DOHH2 (cell line): ENCODE measurements at regions not wholly inside any gene's neighbourhood (a gene's known extent, or its start where the extent isn't known, plus 50 kb on each side); places are given as distances from the start of the nearest gene placed in this dataset.

Source experiments
- H3F3A ChIP-seq: fragments of 200-600 bp; sonication (generic), shearing (Covaris generic); 2 replicates; pipeline ENCODE4 v1.6.0; 2016; ENCODE audit warnings: antibody characterized with exemption, mild to moderate bottlenecking; ENCODE audit not compliant: control insufficient read depth, insufficient read depth
- H3K27ac ChIP-seq: fragments of 200-600 bp; sonication (generic); 2 replicates; pipeline ENCODE4 v1.5.1; 2014; ENCODE audit warnings: low read depth, mild to moderate bottlenecking, low read length, moderate library complexity
- H3K27me3 ChIP-seq: fragments of 200-600 bp; sonication (generic); 2 replicates; pipeline ENCODE4 v1.6.1; 2014; ENCODE audit warnings: mild to moderate bottlenecking, low read length, mixed read lengths; ENCODE audit not compliant: control insufficient read depth
- H3K36me3 ChIP-seq: fragments of 200-600 bp; sonication (generic); 2 replicates; pipeline ENCODE4 v1.6.1; 2014; ENCODE audit warnings: mild to moderate bottlenecking, low read length, moderate library complexity, mixed read lengths; ENCODE audit not compliant: control insufficient read depth
- H3K4me1 ChIP-seq: fragments of 200-600 bp; sonication (generic); 2 replicates; pipeline ENCODE4 v1.6.1; 2014; ENCODE audit warnings: mild to moderate bottlenecking, low read length, mixed read lengths; ENCODE audit not compliant: control insufficient read depth
- H3K4me2 ChIP-seq: fragments of 200-600 bp; sonication (generic); 2 replicates; pipeline ENCODE4 v1.6.0; 2014; ENCODE audit warnings: mild to moderate bottlenecking, low read length, moderate library complexity
- H3K4me3 ChIP-seq: fragments of 200-600 bp; sonication (generic); 2 replicates; pipeline ENCODE4 v1.5.1; 2014; ENCODE audit warnings: mild to moderate bottlenecking, low read length, mixed read lengths
- H3K79me2 ChIP-seq: fragments of 200-600 bp; sonication (generic); 2 replicates; pipeline ENCODE4 v1.6.1; 2014; ENCODE audit warnings: mild to moderate bottlenecking, low read length, mixed read lengths; ENCODE audit not compliant: control insufficient read depth
- H3K9me2 ChIP-seq: fragments of 200-600 bp; sonication (generic); replicated peaks from 2 replicates; pipeline ENCODE4 v1.6.1; 2014; ENCODE audit warnings: mild to moderate bottlenecking, low read length, mixed read lengths; ENCODE audit not compliant: control insufficient read depth
- H3K9me3 ChIP-seq: fragments of 200-600 bp; sonication (generic); 2 replicates; pipeline ENCODE4 v1.6.1; 2014; ENCODE audit warnings: antibody characterized with exemption, low read length, mixed read lengths; ENCODE audit not compliant: control insufficient read depth, insufficient read depth
- H4K20me1 ChIP-seq: fragments of 200-600 bp; sonication (generic); 2 replicates; pipeline ENCODE4 v1.6.0; 2014; ENCODE audit warnings: low read depth, mild to moderate bottlenecking, antibody characterized with exemption, low read length, moderate library complexity; ENCODE audit not compliant: control insufficient read depth, insufficient read depth
- EZH2phosphoT487 ChIP-seq: fragments of 200-600 bp; sonication (generic); IDR thresholded peaks from 2 replicates; pipeline ENCODE4 v1.6.1; 2017; ENCODE audit warnings: borderline replicate concordance, mild to moderate bottlenecking, antibody characterized with exemption, low read length, moderate library complexity, mixed read lengths
- TF ChIP-seq, protein P1 (sequence below): fragments of 200-600 bp; sonication (generic); IDR thresholded peaks from one replicate; pipeline ENCODE4 v1.5.1; 2014; ENCODE audit warnings: antibody characterized with exemption, mild to moderate bottlenecking, low read depth, low read length; ENCODE audit not compliant: poor library complexity, severe bottlenecking

- no peaks in the 10 kb centered on the region for H3K9me3 ChIP-seq
- no peaks in the 10 kb centered on the region for H3K4me1 ChIP-seq
- H3K27me3 ChIP-seq, result no peaks in the 10 kb centered on the region
- H3K4me3 ChIP-seq, result no peak overlapping the region
- no peak overlapping the region for H3K4me2 ChIP-seq
- no peaks in the 10 kb centered on the region for H3K9me2 ChIP-seq
- H4K20me1 ChIP-seq, result no peaks in the 10 kb centered on the region
- H3K79me2 ChIP-seq, result no peaks in the 10 kb centered on the region
- no peaks in the 10 kb centered on the region for H3F3A ChIP-seq
- TF ChIP-seq EZH2phosphoT487, result no peak
- TF ChIP-seq, protein P1, sequence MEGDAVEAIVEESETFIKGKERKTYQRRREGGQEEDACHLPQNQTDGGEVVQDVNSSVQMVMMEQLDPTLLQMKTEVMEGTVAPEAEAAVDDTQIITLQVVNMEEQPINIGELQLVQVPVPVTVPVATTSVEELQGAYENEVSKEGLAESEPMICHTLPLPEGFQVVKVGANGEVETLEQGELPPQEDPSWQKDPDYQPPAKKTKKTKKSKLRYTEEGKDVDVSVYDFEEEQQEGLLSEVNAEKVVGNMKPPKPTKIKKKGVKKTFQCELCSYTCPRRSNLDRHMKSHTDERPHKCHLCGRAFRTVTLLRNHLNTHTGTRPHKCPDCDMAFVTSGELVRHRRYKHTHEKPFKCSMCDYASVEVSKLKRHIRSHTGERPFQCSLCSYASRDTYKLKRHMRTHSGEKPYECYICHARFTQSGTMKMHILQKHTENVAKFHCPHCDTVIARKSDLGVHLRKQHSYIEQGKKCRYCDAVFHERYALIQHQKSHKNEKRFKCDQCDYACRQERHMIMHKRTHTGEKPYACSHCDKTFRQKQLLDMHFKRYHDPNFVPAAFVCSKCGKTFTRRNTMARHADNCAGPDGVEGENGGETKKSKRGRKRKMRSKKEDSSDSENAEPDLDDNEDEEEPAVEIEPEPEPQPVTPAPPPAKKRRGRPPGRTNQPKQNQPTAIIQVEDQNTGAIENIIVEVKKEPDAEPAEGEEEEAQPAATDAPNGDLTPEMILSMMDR, result no peak
- H3K36me3 ChIP-seq, result no peaks in the 10 kb centered on the region
- no peak overlapping the region for H3K27ac ChIP-seq
Measured at GRCh38 chr6:103379272-103379671, 1480.4 kb downstream of the HACE1 start.

DNA sequence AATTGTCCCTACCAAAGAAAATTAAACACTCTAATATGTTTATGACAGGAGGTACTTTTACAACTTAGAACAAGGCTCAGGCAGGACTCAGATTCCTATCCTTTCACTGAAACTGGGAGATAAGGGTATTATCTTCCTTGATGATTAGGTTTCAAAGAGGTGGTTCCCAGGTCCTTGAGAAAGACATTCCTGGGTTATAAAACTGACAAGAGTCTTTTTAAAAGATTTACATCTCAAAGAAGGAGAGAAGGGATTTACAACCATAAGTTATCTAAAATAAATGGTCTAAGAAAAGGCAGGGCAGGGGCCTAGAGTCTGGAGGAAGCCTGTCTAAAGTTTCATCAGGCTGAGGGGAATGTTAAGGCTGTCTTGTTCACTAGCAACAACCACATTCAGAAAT, 1492.5 kb downstream of the HACE1 start:
- Histone ChIP-seq H3K79me2 (no peaks in the 10 kb centered on the region), H3K4me1 (no peaks in the 10 kb centered on the region), H3F3A (no peaks in the 10 kb centered on the region), H3K27me3 (no peaks in the 10 kb centered on the region), H3K9me3 (no peaks in the 10 kb centered on the region), H3K36me3 (no peaks in the 10 kb centered on the region), H3K9me2 (no peaks in the 10 kb centered on the region), H3K4me3 (no peak overlapping the region), H4K20me1 (no peaks in the 10 kb centered on the region), H3K27ac (no peak overlapping the region), H3K4me2 (no peak overlapping the region)
- TF ChIP-seq, protein P1, result no peak
- TF ChIP-seq EZH2phosphoT487, result no peak

- Histone ChIP-seq H3K4me1 (no peaks in the 10 kb centered on the region), H3K79me2 (no peaks in the 10 kb centered on the region), H3K27ac (no peak overlapping the region), H3K9me3 (no peaks in the 10 kb centered on the region), H3K27me3 (no peaks in the 10 kb centered on the region), H3F3A (no peaks in the 10 kb centered on the region), H3K9me2 (no peaks in the 10 kb centered on the region), H3K4me3 (no peak overlapping the region), H3K36me3 (no peaks in the 10 kb centered on the region), H3K4me2 (no peak overlapping the region), H4K20me1 (no peaks in the 10 kb centered on the region)
- TF ChIP-seq, protein P1, result no peak
- TF ChIP-seq EZH2phosphoT487, result no peak
Measured at GRCh38 chr6:103356531-103356930, 1503.2 kb downstream of the HACE1 start.
